Right lobe of liver (tissue), 4 donors: ENCODE measurements at regions not wholly inside any gene's neighbourhood (a gene's known extent, or its start where the extent isn't known, plus 50 kb on each side); places are given as distances from the start of the nearest gene placed in this dataset.

Experiments
- CTCF ChIP-seq, 4 donors: fragments of 200-600 bp in 3 of 4; fragments of 450-650 bp in 1 of 4; IDR thresholded peaks; one replicate each; pipeline versions ENCODE4 v1.5.1 to v1.8.0; 2016 to 2022; ENCODE audit warnings: antibody characterized with exemption in 4 of 4, mild to moderate bottlenecking in 2 of 4
- POLR2A ChIP-seq: fragments of 450-650 bp; IDR thresholded peaks from one replicate; pipeline ENCODE4 v1.6.1; 2017; ENCODE audit warnings: antibody characterized with exemption, mild to moderate bottlenecking
- donor health status: DM: no; HTN: no; CAD: no.
- donor health status: DM: no; HTN: no; CAD: no.
- donor health status: DM: no; HTN: yes; CAD: no.

- TF ChIP-seq CTCF (IDR thresholded peaks at IDR 0.05) (no peak), POLR2A (no peak)
Measured at GRCh38 chr3:105144837-105145236, 221.9 kb upstream of the ALCAM start.
